CD14-positive monocyte (primary cell): ENCODE measurements at regions not wholly inside any gene's neighbourhood (a gene's known extent, or its start where the extent isn't known, plus 50 kb on each side); places are given as distances from the start of the nearest gene placed in this dataset.

Experiments used
- DNase-seq, 3 donors: peaks; one replicate each; pipeline ENCODE4 v3.0.0-alpha.2; 2011 to 2022
- H2AFZ ChIP-seq: 2 replicates; pipeline ENCODE4 v1.6.0; 2012; ENCODE audit warnings: mild to moderate bottlenecking, low read depth, low read length, inconsistent platforms; ENCODE audit not compliant: insufficient read depth, poor library complexity, severe bottlenecking
- H3K27ac ChIP-seq, 2 donors: 1 replicate in 1 of 2; 2 replicates in 1 of 2; pipeline ENCODE4 v1.5.1; 2012 to 2013; ENCODE audit warnings: low read length in 2 of 2, control low read depth in 1 of 2, inconsistent platforms in 1 of 2, low read depth in 1 of 2, mild to moderate bottlenecking in 1 of 2
- H3K27me3 ChIP-seq, 2 donors: one replicate each; pipeline versions ENCODE4 v1.6.0 to v1.6.1; 2011 to 2013; ENCODE audit warnings: low read length in 2 of 2; ENCODE audit not compliant: control insufficient read depth in 2 of 2, insufficient read depth in 2 of 2
- H3K36me3 ChIP-seq, 2 donors: replicated peaks in 1 of 2; 1 replicate in 1 of 2; 2 replicates in 1 of 2; pipeline versions ENCODE4 v1.5.1 to v1.6.1; 2012 to 2013; ENCODE audit warnings: low read length in 2 of 2, control low read depth in 1 of 2, inconsistent platforms in 1 of 2, mild to moderate bottlenecking in 1 of 2; ENCODE audit not compliant: insufficient read depth in 2 of 2, control insufficient read depth in 1 of 2
- H3K4me1 ChIP-seq, 2 donors: 1 replicate in 1 of 2; 2 replicates in 1 of 2; pipeline versions ENCODE4 v1.5.1 to v1.6.1; 2012 to 2013; ENCODE audit warnings: low read length in 2 of 2, control low read depth in 1 of 2, inconsistent platforms in 1 of 2, mild to moderate bottlenecking in 1 of 2, moderate library complexity in 1 of 2; ENCODE audit not compliant: insufficient read depth in 2 of 2, control insufficient read depth in 1 of 2
- H3K4me2 ChIP-seq: replicated peaks from 2 replicates; pipeline ENCODE3; 2012; ENCODE audit warnings: low read length, moderate library complexity, mild to moderate bottlenecking; ENCODE audit not compliant: poor library complexity, severe bottlenecking; ENCODE audit errors: extremely low read depth
- H3K4me3 ChIP-seq, 3 experiments: fragments of 200-600 bp in 1 of 3; sonication (generic) in 1 of 3; replicated peaks in 1 of 3; 1 replicate in 2 of 3; 2 replicates in 1 of 3; pipeline ENCODE4 v1.5.1; 2011 to 2013; ENCODE audit warnings: low read length in 3 of 3, mild to moderate bottlenecking in 3 of 3, control low read depth in 2 of 3, low read depth in 2 of 3, inconsistent platforms in 1 of 3, moderate library complexity in 1 of 3
- H3K79me2 ChIP-seq: 2 replicates; pipeline ENCODE4 v1.6.0; 2012; ENCODE audit warnings: mild to moderate bottlenecking, control low read depth, inconsistent platforms, low read length, moderate library complexity; ENCODE audit not compliant: insufficient read depth
- H3K9ac ChIP-seq: 2 replicates; pipeline ENCODE4 v1.6.0; 2017; ENCODE audit warnings: low read length, mild to moderate bottlenecking; ENCODE audit not compliant: insufficient read depth, poor library complexity, severe bottlenecking
- H3K9me3 ChIP-seq, 2 donors: replicated peaks in 1 of 2; 1 replicate in 1 of 2; 2 replicates in 1 of 2; pipeline versions ENCODE4 v1.5.1 to v1.6.1; 2012 to 2013; ENCODE audit warnings: low read length in 2 of 2, control low read depth in 1 of 2; ENCODE audit not compliant: control insufficient read depth in 1 of 2, insufficient read depth in 1 of 2
- H4K20me1 ChIP-seq: 2 replicates; pipeline ENCODE4 v1.6.0; 2012; ENCODE audit warnings: mild to moderate bottlenecking, low read length, control low read depth, moderate library complexity; ENCODE audit not compliant: insufficient read depth
- H3K27ac Mint-ChIP-seq, 7 donors: one replicate each; pipeline ENCODE4 v1.8.0; 2020; ENCODE audit warnings: mild to moderate bottlenecking in 7 of 7, mixed read lengths in 7 of 7, moderate library complexity in 6 of 7, inconsistent platforms in 2 of 7
- H3K27me3 Mint-ChIP-seq, 3 donors: one replicate each; pipeline ENCODE4 v1.8.0; 2021 to 2022; ENCODE audit warnings: low read depth in 3 of 3, mild to moderate bottlenecking in 3 of 3, mixed read lengths in 3 of 3, moderate library complexity in 3 of 3, inconsistent platforms in 1 of 3
- H3K36me3 Mint-ChIP-seq, 2 donors: one replicate each; pipeline ENCODE4 v1.8.0; 2020; ENCODE audit warnings: mixed read lengths in 2 of 2, inconsistent platforms in 1 of 2, mild to moderate bottlenecking in 1 of 2
- H3K4me1 Mint-ChIP-seq: one replicate; pipeline ENCODE4 v1.8.0; 2020; ENCODE audit warnings: mild to moderate bottlenecking, mixed read lengths
- H3K4me3 Mint-ChIP-seq, 2 donors: one replicate each; pipeline ENCODE4 v1.8.0; 2020; ENCODE audit warnings: mild to moderate bottlenecking in 2 of 2, mixed read lengths in 2 of 2, moderate library complexity in 1 of 2
- H3K9me3 Mint-ChIP-seq, 7 donors: one replicate each; pipeline ENCODE4 v1.8.0; 2020 to 2022; ENCODE audit warnings: mixed read lengths in 7 of 7, mild to moderate bottlenecking in 6 of 7, moderate library complexity in 6 of 7, inconsistent platforms in 2 of 7
- WGBS: methylation state at CpG from one replicate; pipeline ENCODE4 v1.1.5; 2013; ENCODE audit warnings: missing lambda C conversion rate; ENCODE audit not compliant: insufficient coverage; 5-methylcytosine and 5-hydroxymethylcytosine counted together
- intact Hi-C, 2 donors: fragments of 100-400 bp; cut with micrococcal nuclease; formaldehyde crosslinking; loops; one replicate each; pipeline versions ENCODE4 v1.15.0 to v1.15.1; 2023
- TF ChIP-seq, protein P1 (sequence below): fragments of 200-600 bp; IDR thresholded peaks from one replicate; pipeline ENCODE4 v1.8.0; 2022; ENCODE audit warnings: antibody characterized with exemption, mild to moderate bottlenecking

DNA sequence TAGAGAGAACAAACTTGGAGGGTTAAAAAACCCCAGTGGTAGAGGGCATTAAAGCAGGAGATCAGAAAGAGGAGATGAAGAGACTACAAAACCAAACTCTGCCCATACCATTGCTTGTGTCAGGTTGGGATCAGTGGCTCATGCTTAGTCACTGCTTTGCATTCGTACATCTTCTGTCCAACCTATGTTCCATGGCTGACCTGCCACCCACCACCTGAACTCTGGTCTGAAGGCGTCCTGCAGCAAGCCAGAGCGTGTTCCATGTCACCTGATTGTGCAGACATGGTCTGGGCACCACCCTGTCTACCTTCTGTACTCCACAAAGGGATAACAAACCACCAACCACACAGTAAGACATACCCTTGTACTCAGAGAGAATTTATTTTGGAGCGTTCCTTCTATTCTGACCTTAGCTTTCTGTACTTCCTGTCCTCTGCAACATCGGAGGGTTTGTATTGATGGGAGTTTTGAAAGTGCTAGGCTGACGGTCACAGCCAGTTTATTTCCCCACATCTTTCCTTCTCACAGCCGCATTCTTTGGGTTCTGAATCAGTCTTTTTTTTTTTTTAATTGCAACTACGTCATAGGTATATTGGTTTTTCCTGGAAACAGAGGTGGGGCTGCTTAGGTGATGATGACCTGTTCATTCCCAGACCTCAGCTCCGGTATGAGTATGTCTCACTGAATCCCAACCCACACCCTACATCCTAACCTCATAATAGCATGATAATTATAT is 88.3 kb downstream of the SOWAHC start:
- Histone ChIP-seq H3K27ac (no peak overlapping the region), H3K4me2 (no peak overlapping the region), H3K4me1 (no peaks in the 10 kb centered on the region), H3K27me3 (no peaks in the 10 kb centered on the region), H4K20me1 (no peaks in the 10 kb centered on the region), H3K9ac (no peak overlapping the region), H3K79me2 (no peaks in the 10 kb centered on the region), H3K9me3 (no peaks in the 10 kb centered on the region), H3K36me3 (no peaks in the 10 kb centered on the region), H2AFZ (no peak overlapping the region), H3K4me3 (no peak overlapping the region)
- Mint-ChIP-seq H3K27ac (peak overlapping the region in 1 of 7 donors; percentile 12), H3K4me1 (no peaks in the 10 kb centered on the region), H3K4me3 (no peak overlapping the region), H3K9me3 (peaks cover 0 to 5% (median 0%) of the 10 kb centered on the region in 7 donors), H3K27me3 (peaks cover 5 to 21% (median 6%) of the 10 kb centered on the region in 3 donors), H3K36me3 (no peaks in the 10 kb centered on the region)
- no peak for DNase-seq
- intact Hi-C loops, result no loop called here
- TF ChIP-seq, protein P1, sequence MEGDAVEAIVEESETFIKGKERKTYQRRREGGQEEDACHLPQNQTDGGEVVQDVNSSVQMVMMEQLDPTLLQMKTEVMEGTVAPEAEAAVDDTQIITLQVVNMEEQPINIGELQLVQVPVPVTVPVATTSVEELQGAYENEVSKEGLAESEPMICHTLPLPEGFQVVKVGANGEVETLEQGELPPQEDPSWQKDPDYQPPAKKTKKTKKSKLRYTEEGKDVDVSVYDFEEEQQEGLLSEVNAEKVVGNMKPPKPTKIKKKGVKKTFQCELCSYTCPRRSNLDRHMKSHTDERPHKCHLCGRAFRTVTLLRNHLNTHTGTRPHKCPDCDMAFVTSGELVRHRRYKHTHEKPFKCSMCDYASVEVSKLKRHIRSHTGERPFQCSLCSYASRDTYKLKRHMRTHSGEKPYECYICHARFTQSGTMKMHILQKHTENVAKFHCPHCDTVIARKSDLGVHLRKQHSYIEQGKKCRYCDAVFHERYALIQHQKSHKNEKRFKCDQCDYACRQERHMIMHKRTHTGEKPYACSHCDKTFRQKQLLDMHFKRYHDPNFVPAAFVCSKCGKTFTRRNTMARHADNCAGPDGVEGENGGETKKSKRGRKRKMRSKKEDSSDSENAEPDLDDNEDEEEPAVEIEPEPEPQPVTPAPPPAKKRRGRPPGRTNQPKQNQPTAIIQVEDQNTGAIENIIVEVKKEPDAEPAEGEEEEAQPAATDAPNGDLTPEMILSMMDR, result no peak
- WGBS, result 91% methylated on average over 3 of the region's 9 CpGs

DNA sequence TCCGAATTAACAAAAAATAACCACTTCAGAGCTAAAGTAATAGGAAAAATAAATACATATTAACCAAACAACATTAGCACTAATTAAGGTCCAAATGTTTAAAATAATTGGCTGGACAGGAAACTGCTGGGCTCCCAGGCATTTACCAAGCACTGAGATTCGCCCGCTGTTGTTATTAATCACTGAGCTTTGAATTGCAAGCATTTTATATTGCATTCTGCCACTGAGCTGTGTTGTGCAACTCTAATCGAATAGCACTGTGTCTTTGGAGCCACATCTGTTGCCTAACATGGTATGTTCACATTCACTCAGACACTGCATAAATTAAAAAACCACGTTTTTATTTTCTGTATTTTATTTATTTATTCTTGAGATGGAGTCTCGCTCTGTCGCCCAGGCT is 88.9 kb downstream of the SOWAHC start:
- Histone ChIP-seq H3K27me3 (no peaks in the 10 kb centered on the region), H3K36me3 (no peaks in the 10 kb centered on the region), H4K20me1 (no peaks in the 10 kb centered on the region), H3K4me1 (no peaks in the 10 kb centered on the region), H2AFZ (no peak overlapping the region), H3K9ac (no peak overlapping the region), H3K4me2 (no peak overlapping the region), H3K4me3 (no peak overlapping the region), H3K79me2 (no peaks in the 10 kb centered on the region), H3K9me3 (no peaks in the 10 kb centered on the region), H3K27ac (no peak overlapping the region)
- Mint-ChIP-seq H3K4me1 (no peaks in the 10 kb centered on the region), H3K9me3 (peaks cover 0 to 3% (median 0%) of the 10 kb centered on the region in 7 donors), H3K27ac (no peak overlapping the region), H3K4me3 (no peak overlapping the region), H3K36me3 (no peaks in the 10 kb centered on the region), H3K27me3 (peaks cover 5 to 21% (median 6%) of the 10 kb centered on the region in 3 donors)
- no peak for DNase-seq
- intact Hi-C loops, result no loop called here
- TF ChIP-seq, protein P1, result no peak
- 92% methylated on average over 2 of the region's 7 CpGs for whole genome bisulfite sequencing
